Astrocyte (in vitro differentiated cells and primary cell): ENCODE measurements at regions not wholly inside any gene's neighbourhood (a gene's known extent, or its start where the extent isn't known, plus 50 kb on each side); places are given as distances from the start of the nearest gene placed in this dataset.

Experiments
- DNase-seq: peaks from one replicate; pipeline ENCODE4 v3.0.0-alpha.2; 2010; ENCODE audit warnings: low read depth
- FAIRE-seq: peaks from 2 replicates; lab custom pipeline; 2011; peaks lifted over from hg19 to GRCh38; lab: Jason Lieb, UNC
- H2AFZ ChIP-seq: 2 replicates; pipeline ENCODE4 v1.6.0; 2012; ENCODE audit warnings: low read depth, low read length, inconsistent platforms
- H3K27ac ChIP-seq: 2 replicates; pipeline ENCODE4 v1.5.1; 2011; ENCODE audit warnings: low read depth, low read length, inconsistent platforms
- H3K27me3 ChIP-seq: 2 replicates; pipeline ENCODE4 v1.6.0; 2011; ENCODE audit warnings: low read length, inconsistent platforms; ENCODE audit not compliant: insufficient read depth
- H3K36me3 ChIP-seq: 2 replicates; pipeline ENCODE4 v1.5.1; 2011; ENCODE audit warnings: low read length, inconsistent platforms; ENCODE audit not compliant: insufficient read depth
- H3K4me1 ChIP-seq: 2 replicates; pipeline ENCODE4 v1.5.1; 2011; ENCODE audit warnings: low read length, inconsistent platforms; ENCODE audit not compliant: insufficient read depth
- H3K4me2 ChIP-seq: 2 replicates; pipeline ENCODE4 v1.6.0; 2012; ENCODE audit warnings: low read length, inconsistent platforms
- H3K4me3 ChIP-seq: 2 replicates; pipeline ENCODE4 v1.5.1; 2011; ENCODE audit warnings: low read depth, mild to moderate bottlenecking, low read length, inconsistent platforms; ENCODE audit not compliant: insufficient read depth
- H3K79me2 ChIP-seq: 2 replicates; pipeline ENCODE4 v1.6.0; 2012; ENCODE audit warnings: mild to moderate bottlenecking, low read length, inconsistent platforms; ENCODE audit not compliant: insufficient read depth
- H3K9ac ChIP-seq: 2 replicates; pipeline ENCODE4 v1.6.0; 2012; ENCODE audit warnings: mild to moderate bottlenecking, low read length, inconsistent platforms
- H3K9me3 ChIP-seq: 2 replicates; pipeline ENCODE4 v1.5.1; 2012; ENCODE audit warnings: low read depth, mild to moderate bottlenecking, low read length, inconsistent platforms; ENCODE audit not compliant: insufficient read depth
- H4K20me1 ChIP-seq: 2 replicates; pipeline ENCODE4 v1.6.0; 2012; ENCODE audit warnings: low read length, inconsistent platforms; ENCODE audit not compliant: insufficient read depth
- H3K27ac Mint-ChIP-seq: one replicate; pipeline ENCODE4 v1.8.0; 2021; ENCODE audit warnings: mild to moderate bottlenecking, mixed read lengths; ENCODE audit not compliant: unreplicated experiment
- H3K27me3 Mint-ChIP-seq: one replicate; pipeline ENCODE4 v1.8.0; 2021; ENCODE audit warnings: low read depth, mixed read lengths; ENCODE audit not compliant: unreplicated experiment
- H3K36me3 Mint-ChIP-seq: one replicate; pipeline ENCODE4 v1.8.0; 2021; ENCODE audit warnings: low read depth, mixed read lengths; ENCODE audit not compliant: unreplicated experiment
- H3K4me1 Mint-ChIP-seq: one replicate; pipeline ENCODE4 v1.8.0; 2021; ENCODE audit warnings: low read depth, mixed read lengths; ENCODE audit not compliant: unreplicated experiment
- H3K4me3 Mint-ChIP-seq: one replicate; pipeline ENCODE4 v1.8.0; 2021; ENCODE audit warnings: mild to moderate bottlenecking, moderate library complexity, mixed read lengths; ENCODE audit not compliant: unreplicated experiment
- H3K9me3 Mint-ChIP-seq: one replicate; pipeline ENCODE4 v1.8.0; 2021; ENCODE audit warnings: mild to moderate bottlenecking, mixed read lengths; ENCODE audit not compliant: unreplicated experiment
- EZH2 ChIP-seq: IDR thresholded peaks from 2 replicates; pipeline ENCODE4 v1.6.1; 2012; ENCODE audit warnings: mild to moderate bottlenecking, low read length, inconsistent platforms; ENCODE audit not compliant: insufficient read depth
- TF ChIP-seq, protein P1 (sequence below): IDR thresholded peaks from 2 replicates; pipeline ENCODE4 v1.5.1; 2011; ENCODE audit warnings: low read depth, mild to moderate bottlenecking, inconsistent platforms, low read length, moderate library complexity; ENCODE audit not compliant: insufficient read depth

DNA sequence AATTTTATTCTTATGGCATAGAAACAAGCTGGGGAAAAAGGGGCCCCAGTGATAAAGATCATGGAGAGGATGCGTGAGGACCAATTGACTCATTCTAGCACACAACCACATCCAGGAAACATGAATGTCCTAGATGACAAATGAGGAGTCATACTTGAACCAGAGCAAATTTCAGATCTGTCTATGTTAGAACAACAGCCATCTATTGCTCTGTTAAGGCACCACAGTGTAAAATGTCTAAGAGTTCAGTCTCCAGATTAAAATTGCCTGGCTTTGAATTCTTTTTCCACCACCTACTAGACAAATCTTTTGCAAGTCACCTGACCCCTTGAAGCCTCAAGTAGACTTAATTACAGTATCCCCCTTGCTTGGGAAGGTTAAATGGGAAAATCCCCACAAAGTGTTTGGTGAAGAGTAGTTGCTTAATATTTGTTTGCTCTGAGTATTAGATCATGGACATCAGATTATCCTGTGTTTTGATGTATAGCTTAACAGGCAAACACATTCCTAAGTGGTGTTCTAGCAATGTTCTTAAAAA, 258.7 kb upstream of the TGFBR2 start:
- H3K4me3 Mint-ChIP-seq: no peak overlapping the region
- H3K79me2 ChIP-seq: no peaks in the 10 kb centered on the region
- H3K4me3 ChIP-seq: no peak overlapping the region
- H3K9me3 ChIP-seq: no peaks in the 10 kb centered on the region
- peak overlapping the region; percentile 80 for H3K27ac Mint-ChIP-seq
- FAIRE-seq: peak; percentile 99
- TF ChIP-seq, protein P1, sequence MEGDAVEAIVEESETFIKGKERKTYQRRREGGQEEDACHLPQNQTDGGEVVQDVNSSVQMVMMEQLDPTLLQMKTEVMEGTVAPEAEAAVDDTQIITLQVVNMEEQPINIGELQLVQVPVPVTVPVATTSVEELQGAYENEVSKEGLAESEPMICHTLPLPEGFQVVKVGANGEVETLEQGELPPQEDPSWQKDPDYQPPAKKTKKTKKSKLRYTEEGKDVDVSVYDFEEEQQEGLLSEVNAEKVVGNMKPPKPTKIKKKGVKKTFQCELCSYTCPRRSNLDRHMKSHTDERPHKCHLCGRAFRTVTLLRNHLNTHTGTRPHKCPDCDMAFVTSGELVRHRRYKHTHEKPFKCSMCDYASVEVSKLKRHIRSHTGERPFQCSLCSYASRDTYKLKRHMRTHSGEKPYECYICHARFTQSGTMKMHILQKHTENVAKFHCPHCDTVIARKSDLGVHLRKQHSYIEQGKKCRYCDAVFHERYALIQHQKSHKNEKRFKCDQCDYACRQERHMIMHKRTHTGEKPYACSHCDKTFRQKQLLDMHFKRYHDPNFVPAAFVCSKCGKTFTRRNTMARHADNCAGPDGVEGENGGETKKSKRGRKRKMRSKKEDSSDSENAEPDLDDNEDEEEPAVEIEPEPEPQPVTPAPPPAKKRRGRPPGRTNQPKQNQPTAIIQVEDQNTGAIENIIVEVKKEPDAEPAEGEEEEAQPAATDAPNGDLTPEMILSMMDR: no peak
- TF ChIP-seq EZH2: no peak
- H3K9me3 Mint-ChIP-seq: no peaks in the 10 kb centered on the region
- no peaks in the 10 kb centered on the region for H3K36me3 ChIP-seq
- H2AFZ ChIP-seq: no peak overlapping the region
- H4K20me1 ChIP-seq: no peaks in the 10 kb centered on the region
- H3K4me2 ChIP-seq: peak overlapping the region; percentile 59
- H3K27me3 Mint-ChIP-seq: no peaks in the 10 kb centered on the region
- DNase-seq: peak; percentile 92
- peak overlapping the region; percentile 83 for H3K27ac ChIP-seq
- H3K9ac ChIP-seq: peak overlapping the region; percentile 40
- H3K4me1 Mint-ChIP-seq: peaks cover 37% of the 10 kb centered on the region
- no peaks in the 10 kb centered on the region for H3K27me3 ChIP-seq
- H3K36me3 Mint-ChIP-seq: no peaks in the 10 kb centered on the region
- peaks cover 40% of the 10 kb centered on the region for H3K4me1 ChIP-seq

DNA sequence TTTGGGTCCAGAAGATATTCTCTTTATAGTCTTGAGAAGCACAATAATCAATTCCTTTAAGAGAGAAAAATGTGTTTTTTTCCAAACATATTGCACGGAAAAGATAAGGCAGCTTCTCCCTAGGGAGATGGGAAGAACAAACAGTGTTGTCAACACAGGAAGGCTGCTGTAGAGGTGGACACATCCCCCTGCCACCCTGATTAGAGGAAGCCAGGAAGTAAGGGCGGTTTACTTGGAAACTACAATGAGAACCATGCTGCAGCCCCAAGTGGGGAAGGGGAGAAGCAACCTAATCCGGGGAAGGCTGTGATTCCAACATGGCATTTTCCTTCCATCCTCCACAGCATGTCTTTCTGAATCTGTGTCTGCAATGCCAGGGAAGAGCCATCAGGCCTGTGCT, 256.9 kb upstream of the TGFBR2 start:
- no peak for TF ChIP-seq EZH2
- TF ChIP-seq, protein P1: no peak
- H3K9me3 Mint-ChIP-seq: no peaks in the 10 kb centered on the region
- Histone ChIP-seq H2AFZ (no peak overlapping the region), H3K36me3 (no peaks in the 10 kb centered on the region), H3K9me3 (no peaks in the 10 kb centered on the region), H3K4me1 (peaks cover 31% of the 10 kb centered on the region), H3K27me3 (no peaks in the 10 kb centered on the region), H3K9ac (no peak overlapping the region), H3K4me3 (no peak overlapping the region), H4K20me1 (no peaks in the 10 kb centered on the region), H3K4me2 (no peak overlapping the region), H3K79me2 (no peaks in the 10 kb centered on the region), H3K27ac (no peak overlapping the region)
- no peaks in the 10 kb centered on the region for H3K27me3 Mint-ChIP-seq
- H3K27ac Mint-ChIP-seq: no peak overlapping the region
- DNase-seq: no peak
- H3K36me3 Mint-ChIP-seq: no peaks in the 10 kb centered on the region
- FAIRE-seq: peak; percentile 23
- peaks cover 40% of the 10 kb centered on the region for H3K4me1 Mint-ChIP-seq
- H3K4me3 Mint-ChIP-seq: no peak overlapping the region

DNA sequence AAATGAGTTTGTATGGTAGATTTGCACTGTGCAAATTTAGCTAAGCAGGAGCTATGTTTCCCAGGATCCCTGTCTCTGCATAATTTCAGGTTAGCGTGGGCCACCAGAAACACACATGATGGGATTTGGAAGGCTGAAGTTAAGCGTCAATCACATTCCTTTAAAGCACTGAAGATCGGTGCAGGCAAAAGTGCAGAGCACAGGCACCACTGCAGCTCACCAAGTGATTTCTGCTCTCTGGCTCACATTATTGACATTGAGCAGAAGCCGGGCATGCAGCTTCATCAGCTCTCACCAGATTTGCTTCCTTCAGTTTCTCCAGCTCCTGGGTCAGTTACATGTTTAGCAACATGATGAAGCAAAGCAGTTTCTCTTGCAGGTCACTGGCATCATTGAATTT, 256.4 kb upstream of the TGFBR2 start:
- H3K27ac ChIP-seq: no peak overlapping the region
- no peaks in the 10 kb centered on the region for H3K36me3 Mint-ChIP-seq
- H3K36me3 ChIP-seq: no peaks in the 10 kb centered on the region
- no peak overlapping the region for H3K4me3 Mint-ChIP-seq
- no peaks in the 10 kb centered on the region for H3K27me3 Mint-ChIP-seq
- no peak overlapping the region for H3K4me3 ChIP-seq
- no peaks in the 10 kb centered on the region for H3K9me3 ChIP-seq
- peaks cover 42% of the 10 kb centered on the region for H3K4me1 Mint-ChIP-seq
- H4K20me1 ChIP-seq: no peaks in the 10 kb centered on the region
- H3K27ac Mint-ChIP-seq: no peak overlapping the region
- DNase-seq (no peak), FAIRE-seq (no peak)
- no peaks in the 10 kb centered on the region for H3K79me2 ChIP-seq
- no peaks in the 10 kb centered on the region for H3K27me3 ChIP-seq
- H3K4me2 ChIP-seq: no peak overlapping the region
- H3K4me1 ChIP-seq: peaks cover 31% of the 10 kb centered on the region
- H3K9me3 Mint-ChIP-seq: no peaks in the 10 kb centered on the region
- H2AFZ ChIP-seq: no peak overlapping the region
- no peak overlapping the region for H3K9ac ChIP-seq
- no peak for TF ChIP-seq EZH2
- TF ChIP-seq, protein P1: no peak
